ENCODE measurements at regions not wholly inside any gene's neighbourhood (a gene's known extent, or its start where the extent isn't known, plus 50 kb on each side); places are given as distances from the start of the nearest gene placed in this dataset.

DNA sequence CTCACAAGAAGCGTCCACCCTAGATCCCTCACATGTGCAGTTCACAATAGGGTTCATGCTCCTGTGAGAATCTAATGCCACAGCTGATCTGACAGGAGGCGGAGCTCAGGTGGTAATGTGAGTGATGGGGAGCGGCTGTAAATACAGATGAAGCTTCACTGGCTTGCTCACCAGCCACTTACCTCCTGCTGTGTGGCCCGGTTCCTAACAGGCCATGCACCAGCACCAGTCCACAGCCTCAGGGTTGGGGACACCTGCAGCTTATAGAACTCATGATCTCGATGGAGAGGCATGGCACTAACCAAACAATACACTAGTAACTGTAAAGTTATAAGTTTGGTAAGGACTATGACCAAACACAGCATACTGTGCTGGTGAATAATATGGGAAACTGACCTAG is 368.0 kb upstream of the CDH5 start:
- DNase-seq, result no peak

GRCh38 chr16:65994291-65994690 is 372.2 kb upstream of the CDH5 start:
- peak; percentile 23 for DNase-seq

DNA sequence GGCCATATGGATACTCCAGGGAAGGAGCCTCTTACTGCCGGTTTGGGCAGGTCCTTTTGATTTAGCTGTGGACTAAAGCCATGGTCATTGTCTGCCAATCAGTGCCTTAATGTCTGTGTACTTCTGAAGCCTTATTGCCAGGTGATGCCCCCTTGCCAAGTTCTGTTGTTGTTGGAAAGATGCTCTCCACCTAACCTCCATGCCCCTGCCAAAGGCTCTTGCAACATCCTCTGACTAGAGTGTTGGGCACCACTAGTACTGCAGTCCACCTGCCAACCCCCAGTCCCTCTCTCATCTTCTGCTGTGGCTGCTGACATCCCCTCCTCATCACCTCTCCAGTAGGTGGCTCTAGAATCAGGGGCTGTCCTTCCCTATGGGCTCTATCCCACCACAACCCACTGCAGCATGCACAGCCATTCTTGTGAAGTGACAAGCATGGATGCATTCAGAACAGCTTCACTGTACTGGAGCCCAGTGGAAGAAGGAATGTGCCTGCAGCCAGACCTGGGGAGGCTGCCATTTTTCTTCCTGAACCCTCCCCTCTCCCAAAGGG is 375.3 kb upstream of the CDH5 start:
- no peak for DNase-seq

GRCh38 chr16:65989861-65990604 is 376.5 kb upstream of the CDH5 start:
- no peak for DNase-seq

- DNase-seq, result no peak
Observed at GRCh38 chr16:65988024-65988595, 378.4 kb upstream of the CDH5 start.

- no peak for DNase-seq
Observed at GRCh38 chr16:65984296-65984695, 382.2 kb upstream of the CDH5 start.

DNA sequence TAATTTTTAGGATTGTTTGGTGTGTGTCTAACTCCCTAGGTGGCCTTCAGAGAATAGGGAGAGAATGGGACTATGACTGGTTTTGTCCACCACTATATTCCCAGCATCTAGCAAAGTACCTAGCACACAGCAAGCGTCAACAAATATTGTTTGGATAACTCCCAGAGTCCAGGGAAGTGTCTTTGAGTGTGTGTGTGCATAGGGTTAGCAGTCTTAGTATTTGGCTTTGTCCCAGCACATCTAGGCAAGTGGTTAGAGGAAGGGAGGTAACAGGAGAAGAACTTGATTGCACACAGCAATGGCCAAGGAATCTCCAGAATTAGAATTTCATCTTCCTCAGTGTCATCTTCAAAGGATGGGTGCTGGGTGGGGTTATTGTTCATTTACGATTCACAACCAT is 385.4 kb upstream of the CDH5 start:
- DNase-seq, result no peak

DNA sequence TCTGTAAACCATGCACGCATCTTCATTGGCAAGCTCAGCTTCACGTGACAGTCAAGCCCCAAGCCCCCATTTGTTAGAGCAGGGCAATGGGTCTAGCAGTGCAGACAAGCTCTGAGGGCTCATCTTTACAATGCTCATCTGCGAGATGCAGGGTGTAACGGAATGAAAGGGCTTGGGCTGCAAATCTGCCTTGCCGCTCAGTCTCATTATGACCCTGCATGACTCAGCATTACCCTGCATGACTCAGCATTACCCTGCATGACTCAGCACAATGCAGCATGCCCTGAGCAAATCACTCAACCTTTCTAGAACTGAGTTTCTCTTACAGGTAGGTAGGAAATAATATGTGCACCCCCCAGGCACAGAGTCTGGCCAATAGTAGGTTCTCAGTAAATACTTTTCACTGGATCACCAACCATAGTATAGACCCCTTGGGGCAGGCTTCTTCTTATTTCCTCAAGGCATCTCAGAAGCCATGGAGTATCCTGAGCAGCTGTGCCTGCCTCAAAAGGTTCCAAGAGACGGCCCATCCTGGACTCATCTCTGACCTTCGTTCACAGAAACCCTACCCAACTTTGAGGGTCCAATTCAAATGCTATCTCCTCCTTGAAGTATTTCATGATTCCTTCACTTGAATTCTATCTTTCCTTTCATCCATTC is 391.3 kb upstream of the CDH5 start:
- DNase-seq, result peak; percentile 80

GRCh38 chr16:65967376-65967775 is 399.1 kb upstream of the CDH5 start:
- DNase-seq, result no peak

GRCh38 chr16:65965628-65966027 is 400.9 kb upstream of the CDH5 start:
- no peak for DNase-seq

- no peak for DNase-seq
Observed at GRCh38 chr16:65964752-65965151, 401.7 kb upstream of the CDH5 start.

DNA sequence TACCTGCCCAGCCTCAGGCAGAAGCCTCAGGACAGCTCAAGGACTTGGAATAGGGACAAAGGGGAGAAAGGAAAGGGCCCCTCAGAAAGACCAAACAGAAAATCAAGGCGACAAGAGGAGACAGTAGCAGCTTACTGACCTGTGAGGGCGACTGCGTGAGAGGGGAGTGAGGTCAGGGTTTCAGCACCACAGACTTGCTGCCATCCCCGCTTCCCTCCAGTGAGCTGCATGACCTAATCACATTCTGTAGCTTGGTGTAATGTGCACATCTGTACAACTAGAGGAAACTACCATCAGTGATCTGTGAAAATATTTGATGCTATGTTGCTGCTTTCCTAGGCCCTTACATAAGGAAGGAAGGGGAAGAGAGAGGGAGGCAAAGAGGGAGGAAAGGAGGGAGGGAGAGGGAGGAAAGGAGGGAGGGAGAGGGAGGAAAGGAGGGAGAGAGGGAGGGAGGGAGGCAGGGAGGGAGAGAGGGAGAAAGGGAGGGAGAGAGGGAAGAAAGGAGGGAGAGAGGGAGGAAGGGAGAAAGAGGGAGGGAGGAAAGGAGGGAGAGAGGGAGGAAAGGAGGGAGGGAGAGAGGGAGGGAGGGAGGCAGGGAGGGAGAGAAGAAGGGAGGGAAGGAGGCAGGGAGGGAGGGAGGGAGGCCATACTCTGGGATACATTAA is 404.9 kb upstream of the CDH5 start:
- DNase-seq, result no peak

DNA sequence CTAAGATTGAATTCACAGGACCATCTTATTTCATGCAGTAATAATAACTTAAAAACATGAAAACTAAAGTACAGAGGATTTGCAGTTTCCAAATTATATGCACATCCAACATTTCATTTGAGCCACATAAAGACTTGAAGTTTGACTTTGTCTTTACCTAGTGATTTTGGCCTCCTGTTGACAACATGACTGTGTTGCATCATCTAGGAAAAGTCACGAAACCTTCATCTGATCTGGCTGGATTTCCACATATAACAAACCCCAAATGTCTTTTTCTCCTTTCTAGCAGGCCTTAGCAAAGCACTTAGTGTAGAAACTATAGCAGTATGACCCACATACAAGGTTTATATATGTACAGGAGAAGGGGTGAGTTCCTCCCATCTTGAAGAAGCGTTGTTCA is 406.5 kb upstream of the CDH5 start:
- peak; percentile 20 for DNase-seq

DNA sequence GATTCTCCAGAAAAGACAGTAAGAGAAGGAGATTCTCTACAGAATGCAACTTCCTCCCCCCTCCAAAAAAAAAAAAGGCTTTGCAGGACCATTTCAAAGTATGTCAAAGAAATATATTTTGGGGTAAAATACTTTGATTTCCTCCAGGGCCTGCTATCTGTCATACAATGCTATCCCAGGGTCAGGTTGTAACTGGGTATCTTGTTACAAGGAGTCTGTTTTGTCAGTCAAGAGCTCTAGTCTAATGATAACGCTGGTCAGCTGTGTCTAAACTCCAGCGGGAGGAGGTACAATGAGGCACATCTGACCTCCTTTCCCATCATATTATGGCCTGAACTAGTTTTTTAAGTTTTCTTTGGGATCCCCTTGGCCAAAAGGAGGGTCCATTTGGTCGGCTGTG is 408.4 kb upstream of the CDH5 start:
- no peak for DNase-seq

- no peak for DNase-seq
Observed at GRCh38 chr16:65956100-65956499, 410.4 kb upstream of the CDH5 start.

DNA sequence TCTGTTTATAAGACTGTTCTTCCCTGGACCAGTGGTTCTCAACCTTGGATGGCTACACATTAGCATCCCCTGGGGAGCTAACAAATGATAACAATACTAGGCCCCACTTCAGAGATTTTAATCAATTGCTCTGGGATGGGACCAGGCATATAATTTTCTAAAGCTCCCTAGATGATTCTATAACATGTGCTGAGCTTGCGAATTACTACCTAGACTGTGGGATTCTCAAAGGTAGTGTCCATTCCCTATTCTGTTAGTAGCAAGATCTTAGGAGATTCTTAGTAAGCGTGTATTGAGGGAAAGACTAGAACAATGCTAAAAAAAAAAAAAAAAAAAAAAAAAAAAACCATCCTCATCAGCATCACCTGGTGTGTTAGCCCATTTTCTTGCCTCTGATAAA is 412.0 kb upstream of the CDH5 start:
- no peak for DNase-seq

DNA sequence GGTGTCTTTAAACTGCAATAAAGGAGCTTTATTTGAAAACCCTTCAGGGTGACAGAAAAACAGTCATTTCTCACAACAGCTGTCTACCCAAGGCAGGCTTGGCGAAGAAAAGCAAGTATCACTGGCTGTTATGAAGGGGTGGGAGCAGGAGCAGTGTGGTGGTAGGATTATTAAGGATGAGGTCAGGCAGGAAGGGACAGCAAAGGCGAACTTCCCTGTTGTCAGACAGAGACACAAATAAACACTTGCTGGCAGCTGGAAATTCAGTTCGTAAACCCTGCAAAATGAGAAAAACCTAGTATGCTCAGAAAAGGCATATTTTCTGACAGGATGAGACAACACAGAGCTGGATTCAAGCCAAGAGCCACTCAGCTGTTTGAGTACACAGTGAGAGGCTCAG is 416.3 kb upstream of the CDH5 start:
- no peak for DNase-seq

GRCh38 chr16:65948361-65948760 is 418.1 kb upstream of the CDH5 start:
- no peak for DNase-seq

GRCh38 chr16:65947951-65948350 is 418.5 kb upstream of the CDH5 start:
- no peak for DNase-seq

- peak; percentile 5 for DNase-seq
Observed at GRCh38 chr16:65945493-65945892, 421.0 kb upstream of the CDH5 start.

GRCh38 chr16:65944361-65944760 is 422.1 kb upstream of the CDH5 start:
- DNase-seq, result no peak

GRCh38 chr16:65940711-65941110 is 425.8 kb upstream of the CDH5 start:
- no peak for DNase-seq

DNA sequence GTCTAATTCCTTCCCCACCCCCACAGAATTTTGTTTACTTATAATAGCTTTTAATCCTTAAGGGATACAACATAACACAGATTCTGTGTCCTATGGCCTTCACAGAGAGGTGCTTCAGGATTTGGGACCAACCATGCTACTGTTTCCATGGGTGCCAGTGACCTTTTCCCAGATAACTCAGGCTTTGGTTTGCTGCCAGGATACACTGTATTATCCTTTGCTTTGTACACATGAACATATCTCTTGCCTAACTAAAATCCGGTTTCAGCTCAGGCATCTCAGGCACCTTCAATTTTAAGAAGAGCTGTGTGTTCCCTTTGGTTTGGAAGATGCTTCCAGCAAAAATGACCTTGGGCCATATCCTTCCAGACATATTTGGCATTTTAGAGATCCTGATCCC is 428.4 kb upstream of the CDH5 start:
- DNase-seq, result no peak

- DNase-seq, result no peak
Observed at GRCh38 chr16:65937455-65937854, 429.0 kb upstream of the CDH5 start.

All from OCI-M1 (cell line).